GM19463 (cell line): ENCODE measurements at regions not wholly inside any gene's neighbourhood (a gene's known extent, or its start where the extent isn't known, plus 50 kb on each side); places are given as distances from the start of the nearest gene placed in this dataset.
"Not testable (repeated sequence)": the region's sequence is repeated elsewhere in the genome, so short reads cannot be mapped to it uniquely, and the experiment has no call there.

Source experiments
- ATAC-seq: cut with Tn5 transposase; IDR thresholded peaks from one replicate; pipeline ENCODE4 v1.9.1; 2021; ENCODE audit warnings: mild to moderate bottlenecking, moderate library complexity; ENCODE audit not compliant: unreplicated experiment

DNA sequence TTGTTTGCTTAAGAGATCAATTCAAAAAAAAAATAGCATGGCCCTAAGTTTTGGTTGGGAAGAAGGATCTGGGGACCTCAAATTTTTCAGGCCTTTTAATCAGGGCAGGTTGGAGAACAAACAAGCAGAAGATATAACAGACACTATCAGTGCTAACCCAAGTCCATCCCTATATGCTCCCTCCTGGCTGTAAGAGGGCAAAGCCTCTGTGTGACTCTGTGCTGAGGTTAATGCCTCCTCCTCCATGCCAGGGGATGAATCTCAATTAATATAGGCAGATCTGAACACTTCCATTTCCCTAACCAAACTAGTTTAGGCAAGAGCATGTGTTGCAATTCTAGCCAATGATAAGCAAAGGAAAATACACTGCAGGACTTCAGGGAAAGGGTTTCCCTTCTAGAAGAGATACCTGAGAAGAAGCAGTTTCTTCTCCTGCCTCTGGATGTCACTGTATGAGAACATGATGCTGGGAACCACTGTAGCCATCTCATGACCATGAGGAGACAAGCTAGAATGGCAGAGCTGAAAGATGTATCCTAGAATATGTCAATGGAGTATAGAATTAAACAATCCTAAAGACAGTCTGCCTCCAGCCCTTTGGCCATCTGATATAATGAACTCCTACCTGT is 76.0 kb downstream of the CHD9NB start:
- peak; percentile 72 for ATAC-seq

DNA sequence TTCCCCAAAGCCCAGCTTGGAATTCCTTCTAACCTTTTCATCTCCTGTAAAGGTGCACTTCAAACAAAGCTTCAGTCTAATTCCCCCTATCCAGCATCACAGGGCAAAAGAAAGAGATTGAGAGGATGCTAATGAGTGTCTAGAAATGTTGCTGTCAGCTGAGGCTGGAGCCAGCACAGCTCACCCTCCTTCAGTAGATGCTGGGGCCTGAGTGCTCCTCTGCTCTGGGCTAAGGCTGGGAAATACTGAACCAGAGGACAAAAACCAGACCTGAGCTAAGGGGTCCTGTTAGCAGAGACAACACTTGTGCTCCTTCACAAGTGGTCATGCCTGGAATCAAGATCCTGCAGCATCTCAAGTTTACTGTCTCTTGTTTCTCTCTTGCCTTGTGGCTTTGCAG is 85.0 kb downstream of the CHD9NB start:
- ATAC-seq = no peak

DNA sequence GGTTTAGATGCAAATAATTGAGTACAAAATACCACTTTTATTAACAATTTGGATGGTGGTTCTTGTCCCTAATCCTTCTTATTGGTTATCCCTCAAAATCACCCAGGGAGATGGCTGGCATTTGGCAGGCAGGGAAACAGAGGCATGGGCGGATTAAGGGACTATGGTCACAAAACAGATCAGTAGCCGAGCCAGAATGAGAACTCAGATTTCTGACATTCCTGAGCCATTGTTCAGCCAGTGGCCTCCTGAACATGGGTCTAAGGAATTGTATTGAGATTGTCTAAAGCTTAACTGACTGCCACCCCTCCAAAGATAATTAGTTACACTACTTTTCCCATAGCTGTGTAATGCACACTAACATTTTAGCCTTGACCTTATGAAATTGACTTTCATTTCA is 88.4 kb downstream of the CHD9NB start:
- no peak for ATAC-seq

DNA sequence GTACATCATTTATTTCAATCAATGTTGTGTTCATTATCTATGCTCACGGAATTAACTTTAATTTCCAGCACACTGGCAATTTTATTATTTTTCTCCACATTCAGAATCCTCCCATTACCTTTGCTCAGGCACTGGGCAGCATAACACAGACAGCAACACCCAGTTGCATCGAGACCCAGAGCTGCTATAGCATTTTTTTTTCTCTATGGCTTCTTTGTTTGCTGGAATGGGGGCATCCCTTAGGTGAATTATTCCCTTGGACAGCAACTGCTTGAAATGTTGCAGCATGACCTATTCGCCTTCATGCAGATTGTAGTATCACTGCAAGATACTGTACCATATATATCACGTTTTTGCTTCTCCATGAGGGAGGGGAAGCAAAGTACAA is 88.8 kb downstream of the CHD9NB start:
- no peak for ATAC-seq

DNA sequence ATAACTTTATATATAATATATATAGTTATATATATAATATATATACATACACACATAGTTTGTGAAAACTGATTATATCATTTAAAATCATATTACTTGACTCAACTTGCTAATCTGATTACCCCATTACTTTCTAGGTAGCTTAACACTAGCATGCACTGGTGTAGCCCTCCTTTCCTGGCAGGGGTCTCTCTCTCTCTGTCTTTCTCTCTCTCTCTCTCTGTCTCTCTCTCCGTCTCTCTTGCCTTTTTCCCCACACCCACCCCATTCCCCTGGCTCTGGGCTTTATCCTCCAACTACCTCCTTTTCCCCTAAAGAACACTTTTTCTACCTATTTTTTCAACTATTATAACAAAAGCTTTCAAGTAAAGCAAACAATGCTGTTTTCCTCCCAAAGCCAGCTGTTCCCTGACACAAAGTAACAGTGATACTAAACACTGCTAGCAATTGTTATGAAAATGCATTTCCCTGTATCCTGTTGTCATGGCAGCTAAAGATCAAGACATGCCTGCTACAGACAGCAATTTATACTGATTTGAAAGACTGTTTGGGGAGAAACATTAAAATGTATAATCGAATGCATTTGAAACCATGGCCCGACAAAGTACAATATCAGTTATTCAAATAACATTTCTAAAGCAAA is 89.4 kb downstream of the CHD9NB start:
- ATAC-seq = no peak

DNA sequence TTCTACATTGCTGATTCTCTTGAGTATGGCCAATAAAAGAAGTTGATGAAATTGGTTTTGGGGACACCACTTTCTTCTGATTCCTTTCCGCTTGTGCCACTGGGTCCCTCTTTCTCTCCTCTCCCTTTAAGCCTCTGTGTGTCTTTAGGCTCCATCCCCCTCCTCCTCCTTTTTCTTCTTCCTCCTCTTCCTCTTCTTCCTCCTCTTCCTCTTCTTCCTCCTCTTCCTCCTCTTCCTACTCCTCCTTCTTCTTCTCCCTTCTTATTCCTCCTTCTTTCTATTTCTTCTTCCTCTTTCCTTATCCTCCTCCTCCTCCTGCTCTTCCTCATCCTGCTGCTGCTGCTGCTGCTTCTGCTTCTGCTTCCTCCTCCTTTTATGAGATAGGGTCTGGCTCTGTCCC is 93.7 kb downstream of the CHD9NB start:
- ATAC-seq = no peak

DNA sequence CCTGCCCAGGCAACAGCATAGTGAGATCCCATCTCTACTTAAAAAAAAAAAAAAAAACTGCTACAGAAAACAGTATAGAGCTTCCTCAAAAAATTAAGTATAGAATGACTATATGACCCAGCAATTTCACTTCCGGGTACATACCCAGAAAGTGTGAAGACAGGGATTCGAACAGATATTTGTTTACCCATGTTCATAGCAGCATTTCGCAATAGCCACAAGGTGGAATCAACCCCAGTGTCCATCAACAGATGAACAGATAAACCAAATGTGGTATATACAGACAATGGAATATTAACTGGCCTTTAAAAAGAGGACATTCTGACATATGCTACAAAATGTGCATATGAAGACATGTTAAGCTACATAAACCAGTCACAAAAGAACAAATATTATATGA is 95.5 kb downstream of the CHD9NB start:
- no peak for ATAC-seq

DNA sequence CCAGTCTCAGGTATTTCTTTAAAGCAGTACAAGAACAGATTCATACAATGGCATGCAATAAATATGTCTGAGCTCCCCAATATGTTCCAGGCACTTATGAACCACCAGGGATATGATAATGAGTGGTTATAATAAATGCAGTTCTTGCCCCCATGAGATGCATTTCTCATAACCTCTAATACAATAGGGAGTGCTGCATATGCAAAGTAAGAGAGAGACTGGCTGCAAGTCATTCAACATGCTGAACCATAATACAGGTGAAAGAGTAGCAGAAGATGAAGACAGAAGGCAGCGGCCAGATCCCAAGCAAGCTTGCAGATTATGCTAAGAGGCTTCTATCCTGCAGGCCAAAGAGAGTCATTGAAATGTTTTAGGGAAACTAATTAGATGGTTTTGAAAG is 96.7 kb downstream of the CHD9NB start:
- ATAC-seq = no peak

DNA sequence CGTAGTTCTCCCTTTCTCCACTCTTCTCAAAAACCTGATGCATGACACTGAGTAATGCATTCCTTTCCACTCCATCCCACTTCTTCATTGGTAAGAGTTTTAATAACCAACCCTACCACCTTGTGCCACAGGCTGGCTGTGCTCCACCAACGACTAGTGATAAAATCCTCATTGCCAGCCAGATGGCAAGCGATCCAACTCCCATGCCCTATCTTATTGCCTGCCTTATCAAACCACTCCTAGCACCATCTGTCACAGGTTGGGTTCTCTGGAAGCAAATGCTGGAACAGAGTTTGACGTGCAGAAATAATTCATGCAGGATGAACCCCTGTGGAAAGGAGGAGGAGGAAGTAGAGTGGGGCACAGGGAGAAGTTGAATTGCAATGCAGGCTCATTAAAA is 99.5 kb downstream of the CHD9NB start:
- ATAC-seq = no peak

DNA sequence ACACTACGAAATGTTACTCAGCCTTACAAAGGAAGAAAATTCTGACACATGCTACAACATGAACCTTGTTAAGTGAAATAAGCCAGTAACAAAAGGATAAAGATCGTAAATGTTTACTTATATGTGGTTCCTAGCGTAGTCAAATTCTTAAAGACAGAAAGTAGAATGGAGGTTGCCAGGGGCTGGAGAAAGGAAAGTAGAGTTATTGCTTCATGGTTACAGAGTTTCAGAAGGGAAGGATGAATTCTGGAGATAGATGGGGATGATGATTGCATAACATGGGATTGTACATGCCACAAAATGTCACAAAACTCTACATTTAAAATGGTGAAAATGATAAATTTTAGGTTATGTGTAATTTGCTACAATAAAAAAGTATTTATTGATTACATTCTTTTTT is 103.8 kb downstream of the CHD9NB start:
- ATAC-seq = no peak

DNA sequence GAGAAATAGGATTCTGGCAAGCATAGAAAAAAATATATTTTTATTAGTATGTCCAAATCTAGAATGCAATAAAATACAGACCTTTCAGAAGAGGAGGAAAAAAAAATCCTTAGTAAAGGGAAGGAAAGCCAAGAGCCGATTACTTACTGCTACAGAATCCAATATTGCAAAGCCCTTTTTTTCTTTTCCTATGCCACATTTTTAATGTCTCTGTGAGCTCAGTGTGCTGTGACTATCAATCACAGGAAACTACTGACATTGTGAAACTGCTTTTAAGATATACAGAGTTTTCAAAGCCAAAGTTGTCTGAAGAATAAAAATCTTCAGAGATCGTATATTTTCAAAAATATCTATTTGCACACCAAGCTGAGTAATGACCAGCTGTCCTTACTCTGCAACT is 120.4 kb downstream of the CHD9NB start:
- ATAC-seq = no peak

DNA sequence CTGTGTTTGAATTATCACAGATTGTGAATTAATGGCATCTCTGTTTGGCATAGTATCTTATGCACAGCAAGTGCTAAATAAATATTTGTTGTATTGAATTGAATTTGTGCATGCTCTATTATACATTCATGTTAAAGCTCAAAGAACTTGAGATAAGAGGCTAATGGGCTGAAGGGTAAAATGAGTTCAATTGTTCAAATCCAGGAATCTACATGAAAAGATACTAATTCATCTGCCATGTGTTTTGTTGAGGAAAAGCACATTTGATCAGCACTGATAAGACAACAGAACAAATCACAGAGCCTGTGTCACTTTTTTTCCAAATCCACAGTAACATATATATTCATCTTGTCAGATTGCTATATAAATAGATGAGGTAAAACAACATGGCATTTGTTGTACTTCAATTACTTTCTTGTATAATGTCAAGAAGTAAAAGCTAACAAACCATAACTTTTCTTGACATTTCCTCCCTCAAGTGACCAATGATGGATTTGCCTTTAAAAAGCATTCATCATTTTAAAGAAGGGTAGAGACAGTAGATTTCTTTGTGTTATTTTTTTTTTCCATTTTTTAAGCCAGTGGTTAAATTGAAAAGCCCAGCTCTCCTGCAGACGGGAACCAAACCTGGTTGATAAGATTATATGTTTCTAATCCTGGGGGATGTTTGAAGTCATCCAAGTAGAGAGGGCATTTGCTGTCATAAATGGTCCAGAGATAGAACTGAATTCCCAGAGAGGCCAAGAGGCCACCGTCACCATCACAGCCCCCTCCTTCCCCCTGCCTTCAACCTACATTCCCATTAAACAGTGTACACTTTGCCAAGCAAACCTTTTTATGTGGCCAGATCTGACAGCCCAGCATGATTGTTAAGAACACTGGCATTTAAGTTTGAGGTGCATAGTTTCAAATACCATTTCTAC is 123.0 kb downstream of the CHD9NB start:
- no peak for ATAC-seq

DNA sequence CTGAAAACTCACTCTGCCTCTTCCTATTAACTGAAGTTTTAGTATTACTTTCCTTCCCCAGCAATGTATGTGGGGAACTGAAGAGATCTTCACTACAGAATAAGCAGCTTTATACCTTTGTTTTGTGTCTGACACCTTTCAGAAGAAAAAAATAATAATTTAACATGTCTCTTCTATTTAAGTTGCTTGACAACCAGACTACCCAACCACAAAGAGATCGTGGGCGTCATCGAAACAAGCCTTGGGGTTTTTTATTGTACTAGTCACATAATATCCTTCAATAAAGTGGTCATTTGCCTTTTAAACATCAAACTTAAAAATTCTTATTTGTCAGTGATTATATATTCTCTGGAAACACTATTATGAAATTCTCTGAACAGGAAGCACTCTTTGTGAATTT is 123.7 kb downstream of the CHD9NB start:
- no peak for ATAC-seq

DNA sequence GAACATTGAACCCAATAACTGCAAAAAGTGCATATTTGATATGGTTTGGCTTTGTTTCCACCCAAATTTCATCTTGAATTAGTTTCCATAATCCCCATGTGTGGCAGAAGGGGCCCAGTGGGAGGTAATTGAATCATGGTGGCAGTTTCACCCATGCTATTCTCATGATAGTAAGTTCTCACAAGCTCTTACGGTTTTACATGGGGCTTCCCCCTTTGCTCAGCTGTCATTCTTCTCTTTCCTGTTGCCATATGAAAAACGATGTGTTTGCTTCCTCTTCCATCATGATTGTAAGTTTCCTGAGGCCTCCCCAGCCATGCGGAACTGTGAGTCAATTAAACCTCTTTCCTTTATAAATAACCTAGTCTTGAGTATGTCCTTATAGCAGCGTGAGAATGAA is 127.6 kb downstream of the CHD9NB start:
- ATAC-seq = no peak

DNA sequence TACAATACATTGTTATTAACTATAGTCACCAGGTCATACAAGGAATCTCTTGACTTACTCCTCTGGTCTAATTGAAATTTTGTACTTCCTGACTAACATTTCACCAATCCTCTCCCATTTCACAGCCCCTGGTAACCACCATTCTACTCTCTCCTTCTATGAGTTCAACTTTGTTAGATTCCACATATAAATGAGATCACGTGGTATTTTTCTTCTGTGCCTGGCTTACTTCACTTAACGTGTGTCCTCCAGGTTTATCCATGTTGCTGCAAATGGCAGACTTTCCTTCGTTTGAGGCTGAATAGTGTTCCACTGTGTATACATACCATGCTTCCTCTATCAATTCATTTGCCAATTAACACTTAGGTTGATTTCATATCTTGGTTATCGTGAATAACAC is 128.5 kb downstream of the CHD9NB start:
- no peak for ATAC-seq

DNA sequence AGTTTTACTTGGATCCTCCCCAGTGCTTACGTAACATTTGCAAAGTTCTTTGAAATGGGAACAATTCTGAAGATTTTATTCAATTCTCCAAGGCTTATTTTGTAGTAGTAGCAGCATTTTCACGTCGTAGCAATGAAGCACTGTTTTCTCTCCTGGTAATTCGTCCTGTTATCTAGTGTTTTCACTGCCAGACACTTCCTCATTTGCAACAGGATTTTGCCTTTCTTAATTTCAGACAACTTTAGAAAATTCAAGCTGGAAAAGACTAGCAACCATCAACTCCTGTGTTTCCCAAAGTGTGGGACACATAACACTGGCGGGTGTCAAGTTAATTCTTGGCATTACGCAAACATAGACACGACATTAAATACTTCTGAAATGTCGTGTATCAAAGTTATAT is 131.6 kb downstream of the CHD9NB start:
- no peak for ATAC-seq

DNA sequence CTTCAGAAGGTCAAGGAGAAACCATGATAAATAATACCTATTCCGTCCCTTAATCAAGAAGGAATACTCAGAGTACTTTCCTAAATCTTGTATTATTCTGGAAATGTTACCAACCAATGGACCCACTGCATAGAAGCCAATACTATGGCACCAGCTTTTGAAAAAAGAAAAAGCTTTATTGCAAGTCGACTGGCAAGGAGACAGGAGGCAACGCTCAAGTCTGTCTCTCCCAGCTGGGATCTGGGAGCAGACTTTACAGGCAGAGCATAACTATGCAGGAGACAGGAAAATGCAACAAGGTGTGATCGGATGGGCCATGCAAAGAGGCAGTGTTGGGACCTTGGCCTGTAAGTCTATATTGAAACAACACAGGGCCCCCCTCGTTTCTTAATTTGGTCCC is 132.4 kb downstream of the CHD9NB start:
- ATAC-seq = no peak

DNA sequence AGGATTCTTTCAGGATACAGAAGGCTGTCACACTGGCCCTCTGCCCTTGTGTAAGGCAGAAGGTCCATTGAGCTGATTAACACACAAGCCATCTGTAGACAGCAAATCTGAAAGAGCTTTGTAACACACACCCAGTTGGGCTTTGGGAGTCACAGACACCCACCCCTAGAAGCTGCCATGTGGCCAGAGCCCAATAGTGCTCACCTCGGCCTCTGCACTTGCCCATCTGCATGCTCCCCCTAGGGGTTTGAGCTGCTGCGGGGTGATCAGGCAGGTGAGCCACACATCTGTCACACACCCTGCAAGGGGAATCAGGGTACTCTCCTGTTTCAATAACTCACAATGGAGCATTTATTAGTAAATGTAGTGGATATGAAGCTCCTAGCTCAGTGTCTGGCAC is 138.3 kb downstream of the CHD9NB start:
- no peak for ATAC-seq

DNA sequence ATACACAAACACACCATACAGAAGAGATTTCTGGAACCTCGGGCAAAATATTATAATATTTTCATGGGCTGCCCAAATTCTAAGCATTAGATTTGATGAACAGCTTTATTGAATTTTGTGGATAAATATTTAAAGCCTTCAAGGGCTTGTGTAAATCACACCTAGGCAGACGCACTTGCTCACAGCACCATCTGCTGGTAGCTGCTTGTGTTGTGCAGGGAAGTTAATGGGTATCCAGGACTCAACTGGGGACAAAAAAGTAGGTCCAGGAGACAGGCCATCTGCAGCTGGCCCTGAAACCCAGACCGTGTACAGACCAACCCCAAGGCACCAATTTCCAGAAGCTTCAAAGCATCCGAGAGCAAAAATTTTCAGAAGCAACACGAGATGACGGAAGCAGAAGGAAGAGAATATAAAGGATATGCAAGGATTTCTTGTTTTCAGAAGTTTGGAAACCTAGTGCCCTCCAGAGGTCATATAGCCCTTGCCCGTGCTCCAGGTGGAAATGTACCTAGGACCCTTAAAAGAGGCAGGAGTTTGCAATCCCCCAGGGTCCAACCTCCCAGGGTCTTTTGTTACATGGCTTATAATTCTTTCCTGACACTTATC is 140.0 kb downstream of the CHD9NB start:
- ATAC-seq = peak; percentile 63

DNA sequence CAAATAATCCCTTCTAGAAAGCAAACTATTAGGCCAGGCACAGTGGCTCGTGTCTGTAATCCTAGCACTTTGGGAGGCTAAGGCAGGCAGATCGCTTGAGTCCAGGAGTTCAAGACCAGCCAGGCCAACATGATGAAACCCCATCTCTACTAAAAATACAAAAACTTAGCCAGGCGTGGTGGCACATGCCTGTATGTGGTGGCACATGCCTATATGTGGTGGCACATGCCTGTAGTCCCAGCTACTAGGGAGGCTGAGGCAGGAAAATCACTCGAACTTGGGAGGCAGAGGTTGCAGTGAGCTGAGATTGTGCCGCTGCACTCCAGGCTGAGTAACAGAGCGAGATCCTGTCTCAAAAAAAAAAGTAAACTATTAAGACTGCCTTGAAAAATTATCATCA is 144.6 kb downstream of the CHD9NB start:
- ATAC-seq = not testable (repeated sequence)

DNA sequence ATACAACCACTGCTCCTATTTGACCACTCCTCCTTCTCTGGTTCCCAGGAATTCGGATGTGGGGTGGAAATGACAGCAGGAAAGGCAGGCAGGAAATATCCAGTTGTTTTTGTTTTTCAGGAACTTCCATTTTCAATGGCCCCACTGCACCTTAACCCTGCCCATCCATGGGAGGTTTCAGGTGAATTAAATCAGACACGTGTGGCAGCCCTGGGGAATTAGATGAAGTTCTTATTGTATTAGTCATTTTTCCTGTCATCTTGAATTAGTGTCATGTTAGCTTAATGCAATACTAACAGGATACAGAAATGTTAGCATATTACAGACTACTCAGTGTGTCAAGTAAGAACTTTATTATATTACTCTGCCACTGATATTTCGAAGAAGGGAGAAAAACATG is 146.4 kb downstream of the CHD9NB start:
- no peak for ATAC-seq
